OCI-LY7 (cell line): ENCODE measurements at regions not wholly inside any gene's neighbourhood (a gene's known extent, or its start where the extent isn't known, plus 50 kb on each side); places are given as distances from the start of the nearest gene placed in this dataset.

Experiments
- BruUV-seq: library from RNA; stranded (reverse); fragments of 400-500 nt; replicated peaks from 2 replicates; lab custom pipeline; 2021; lab: Mats Ljungman, UMichigan
- CTCF ChIA-PET: fragments of 300-600 bp; sonication (Branson Sonifier 250); formaldehyde crosslinking; loops from one replicate; lab custom pipeline; 2022; ENCODE audit warnings: antibody characterized with exemption; ENCODE audit not compliant: unreplicated experiment; lab: Charles Lee
- POLR2A ChIA-PET: fragments of 300-600 bp; sonication (Branson Sonifier 250); formaldehyde crosslinking; loops from one replicate; lab custom pipeline; 2022; ENCODE audit warnings: antibody characterized with exemption; lab: Charles Lee
- DNase-seq: peaks from one replicate; pipeline ENCODE4 v3.0.0-alpha.2; 2015; ENCODE audit warnings: low spot score
- H2AFZ ChIP-seq: fragments of 200-600 bp; sonication (generic), shearing (Covaris generic); 2 replicates; pipeline ENCODE4 v1.6.1; 2014; ENCODE audit warnings: mild to moderate bottlenecking, antibody characterized with exemption, low read length, moderate library complexity
- H3K27ac ChIP-seq: fragments of 200-600 bp; sonication (generic); 2 replicates; pipeline ENCODE4 v1.5.1; 2014; ENCODE audit warnings: mixed run types, low read depth, mild to moderate bottlenecking, moderate library complexity, low read length, inconsistent platforms; ENCODE audit not compliant: poor library complexity, severe bottlenecking
- H3K36me3 ChIP-seq: fragments of 200-600 bp; sonication (generic); 2 replicates; pipeline ENCODE4 v1.6.1; 2014; ENCODE audit warnings: mild to moderate bottlenecking, antibody characterized with exemption, low read length, moderate library complexity, mixed read lengths; ENCODE audit not compliant: insufficient read depth
- H3K4me1 ChIP-seq: fragments of 200-600 bp; sonication (generic); 2 replicates; pipeline ENCODE4 v1.5.1; 2014; ENCODE audit warnings: mild to moderate bottlenecking, low read length; ENCODE audit not compliant: insufficient read depth, poor library complexity, severe bottlenecking
- H3K4me2 ChIP-seq: fragments of 200-600 bp; sonication (generic); 2 replicates; pipeline ENCODE4 v1.6.1; 2014; ENCODE audit warnings: mild to moderate bottlenecking, low read length
- H3K4me3 ChIP-seq: fragments of 200-600 bp; sonication (generic); 2 replicates; pipeline ENCODE4 v1.5.1; 2014; ENCODE audit warnings: mild to moderate bottlenecking, low read depth, low read length; ENCODE audit not compliant: poor library complexity, severe bottlenecking
- H3K79me2 ChIP-seq: fragments of 200-600 bp; sonication (generic); 2 replicates; pipeline ENCODE4 v1.6.1; 2016; ENCODE audit warnings: low read depth, mild to moderate bottlenecking, low read length, moderate library complexity, mixed read lengths; ENCODE audit not compliant: insufficient read depth
- H3K9me2 ChIP-seq: fragments of 200-600 bp; sonication (generic); 2 replicates; pipeline ENCODE4 v1.6.1; 2016; ENCODE audit warnings: mild to moderate bottlenecking, low read length, mixed read lengths; ENCODE audit not compliant: insufficient read depth
- H3K9me3 ChIP-seq: fragments of 200-600 bp; sonication (generic); 2 replicates; pipeline ENCODE4 v1.6.1; 2014; ENCODE audit warnings: mild to moderate bottlenecking, mixed run types, low read length, mixed read lengths
- H4K20me1 ChIP-seq: fragments of 200-600 bp; sonication (generic); 2 replicates; pipeline ENCODE4 v1.6.1; 2014; ENCODE audit warnings: mild to moderate bottlenecking, antibody characterized with exemption, low read length, moderate library complexity, mixed read lengths; ENCODE audit not compliant: insufficient read depth
- EZH2phosphoT487 ChIP-seq: fragments of 200-600 bp; sonication (generic); IDR thresholded peaks from 2 replicates; pipeline ENCODE4 v1.6.1; 2018; ENCODE audit warnings: low read depth, borderline replicate concordance, mild to moderate bottlenecking, mixed run types, antibody characterized with exemption, low read length, moderate library complexity, mixed read lengths
- intact Hi-C: fragments of 100-400 bp; cut with micrococcal nuclease; formaldehyde crosslinking; loops from one replicate; pipeline ENCODE4 v1.10.0; 2022; ENCODE audit not compliant: unreplicated experiment
- TF ChIP-seq, protein P1 (sequence below): fragments of 200-600 bp; sonication (generic); conservative IDR thresholded peaks from 2 replicates; pipeline ENCODE4 v1.5.1; 2014; ENCODE audit warnings: mild to moderate bottlenecking, antibody characterized with exemption, low read length, moderate library complexity, mixed read lengths

DNA sequence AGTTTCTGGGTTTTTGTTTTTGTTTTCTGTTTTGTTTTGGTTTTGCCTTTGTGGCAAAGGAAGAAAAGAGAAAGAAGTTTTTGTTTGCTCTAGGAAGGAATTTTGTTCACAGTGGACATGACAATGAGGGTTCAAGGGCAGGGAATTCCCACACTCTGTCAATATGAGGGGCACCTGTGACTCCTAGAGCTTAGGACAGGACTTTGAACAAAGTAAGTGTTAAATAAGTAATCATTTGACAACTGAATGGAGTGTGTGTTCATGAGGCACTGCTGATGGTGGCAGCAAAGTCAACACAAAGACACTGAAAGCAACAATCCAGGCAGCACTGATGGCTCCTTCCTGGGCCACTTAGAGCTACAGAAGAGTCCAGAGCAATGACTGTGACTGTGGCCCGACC is 1381.1 kb upstream of the LRRTM3 start:
- Histone ChIP-seq H3K9me2 (no peaks in the 10 kb centered on the region), H3K9me3 (no peaks in the 10 kb centered on the region), H3K4me3 (no peak overlapping the region), H3K4me2 (no peak overlapping the region), H3K4me1 (no peaks in the 10 kb centered on the region), H3K36me3 (no peaks in the 10 kb centered on the region), H2AFZ (no peak overlapping the region), H3K27ac (no peak overlapping the region), H4K20me1 (no peaks in the 10 kb centered on the region), H3K79me2 (no peaks in the 10 kb centered on the region)
- BruUV-seq: no TSS peak
- DNase-seq: no peak
- ChIA-PET POLR2A (no interaction called here), CTCF (no interaction called here)
- intact Hi-C loops: no loop called here
- no peak for TF ChIP-seq EZH2phosphoT487
- TF ChIP-seq, protein P1, sequence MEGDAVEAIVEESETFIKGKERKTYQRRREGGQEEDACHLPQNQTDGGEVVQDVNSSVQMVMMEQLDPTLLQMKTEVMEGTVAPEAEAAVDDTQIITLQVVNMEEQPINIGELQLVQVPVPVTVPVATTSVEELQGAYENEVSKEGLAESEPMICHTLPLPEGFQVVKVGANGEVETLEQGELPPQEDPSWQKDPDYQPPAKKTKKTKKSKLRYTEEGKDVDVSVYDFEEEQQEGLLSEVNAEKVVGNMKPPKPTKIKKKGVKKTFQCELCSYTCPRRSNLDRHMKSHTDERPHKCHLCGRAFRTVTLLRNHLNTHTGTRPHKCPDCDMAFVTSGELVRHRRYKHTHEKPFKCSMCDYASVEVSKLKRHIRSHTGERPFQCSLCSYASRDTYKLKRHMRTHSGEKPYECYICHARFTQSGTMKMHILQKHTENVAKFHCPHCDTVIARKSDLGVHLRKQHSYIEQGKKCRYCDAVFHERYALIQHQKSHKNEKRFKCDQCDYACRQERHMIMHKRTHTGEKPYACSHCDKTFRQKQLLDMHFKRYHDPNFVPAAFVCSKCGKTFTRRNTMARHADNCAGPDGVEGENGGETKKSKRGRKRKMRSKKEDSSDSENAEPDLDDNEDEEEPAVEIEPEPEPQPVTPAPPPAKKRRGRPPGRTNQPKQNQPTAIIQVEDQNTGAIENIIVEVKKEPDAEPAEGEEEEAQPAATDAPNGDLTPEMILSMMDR: no peak

DNA sequence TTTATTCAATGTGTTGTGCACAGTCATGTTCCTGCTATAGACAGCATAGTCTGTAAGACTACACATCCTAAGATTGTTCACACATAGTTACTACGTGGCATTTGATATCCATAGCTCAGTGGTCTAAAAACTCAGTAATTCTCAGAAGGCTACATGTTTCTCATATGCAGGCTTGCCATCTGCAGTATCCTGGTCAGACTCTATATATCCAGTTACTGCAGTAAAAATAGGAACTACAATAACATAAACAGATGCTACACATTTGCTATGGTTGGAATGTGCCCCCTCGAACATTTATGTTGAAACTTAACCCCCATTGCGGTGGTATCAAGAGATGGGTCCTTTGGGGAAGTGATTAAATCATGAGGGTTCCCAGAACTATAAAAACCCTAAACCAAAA is 1377.8 kb upstream of the LRRTM3 start:
- Histone ChIP-seq H3K4me2 (no peak overlapping the region), H3K27ac (no peak overlapping the region), H2AFZ (no peak overlapping the region), H3K4me1 (no peaks in the 10 kb centered on the region), H3K9me3 (no peaks in the 10 kb centered on the region), H3K9me2 (no peaks in the 10 kb centered on the region), H3K4me3 (no peak overlapping the region), H3K79me2 (no peaks in the 10 kb centered on the region), H3K36me3 (no peaks in the 10 kb centered on the region), H4K20me1 (no peaks in the 10 kb centered on the region)
- intact Hi-C loops: no loop called here
- no peak for DNase-seq
- POLR2A ChIA-PET: interaction anchor here (0.7 kb wide), 2 partner anchors 13 to 1061 kb away, joined by 3 to 5 read pairs; no protein-coding TSS in a partner anchor
- no peak for TF ChIP-seq EZH2phosphoT487
- TF ChIP-seq, protein P1: no peak
- BruUV-seq: no TSS peak
- CTCF ChIA-PET: no interaction called here

DNA sequence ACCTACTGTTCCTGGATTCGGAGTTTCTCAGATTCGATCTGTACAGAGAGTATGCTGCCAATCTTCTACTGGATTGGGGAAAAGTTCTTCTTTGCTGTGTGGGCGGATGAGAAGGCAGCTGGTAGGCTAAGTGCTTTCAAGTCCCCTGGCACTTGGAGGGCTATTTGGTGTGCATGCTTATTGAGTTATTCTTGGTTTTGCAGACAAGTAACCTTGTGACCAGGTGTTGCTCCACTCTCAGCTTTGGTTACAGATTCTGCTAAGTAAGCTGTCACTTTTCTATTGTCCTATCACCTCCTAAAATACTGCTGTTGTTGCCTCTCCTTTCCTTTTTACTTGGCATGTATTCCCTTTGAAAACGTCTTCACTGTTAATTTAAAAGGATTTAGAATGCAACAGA is 1375.1 kb upstream of the LRRTM3 start:
- Histone ChIP-seq H2AFZ (no peak overlapping the region), H3K27ac (no peak overlapping the region), H4K20me1 (no peaks in the 10 kb centered on the region), H3K4me2 (no peak overlapping the region), H3K9me3 (no peaks in the 10 kb centered on the region), H3K9me2 (no peaks in the 10 kb centered on the region), H3K4me3 (no peak overlapping the region), H3K4me1 (no peaks in the 10 kb centered on the region), H3K36me3 (no peaks in the 10 kb centered on the region), H3K79me2 (no peaks in the 10 kb centered on the region)
- ChIA-PET POLR2A (no interaction called here), CTCF (no interaction called here)
- BruUV-seq: no TSS peak
- intact Hi-C loops: no loop called here
- DNase-seq: no peak
- TF ChIP-seq EZH2phosphoT487: no peak
- TF ChIP-seq, protein P1: no peak
